HUDEP-2 (cell line): ENCODE measurements at regions not wholly inside any gene's neighbourhood (a gene's known extent, or its start where the extent isn't known, plus 50 kb on each side); places are given as distances from the start of the nearest gene placed in this dataset.
A peak's percentile ranks its signal among the peaks of the same experiment; 100 is the strongest.

Experiments
- DNase-seq, 76 experiments: peaks; one replicate each; lab custom pipeline; 2025; ENCODE audit not compliant: unreplicated experiment in 76 of 76; lab: John Stamatoyannopoulos, UW

GRCh38 chr10:117903854-117904253 is 142.9 kb downstream of the RAB11FIP2 start:
- no peak for DNase-seq

DNA sequence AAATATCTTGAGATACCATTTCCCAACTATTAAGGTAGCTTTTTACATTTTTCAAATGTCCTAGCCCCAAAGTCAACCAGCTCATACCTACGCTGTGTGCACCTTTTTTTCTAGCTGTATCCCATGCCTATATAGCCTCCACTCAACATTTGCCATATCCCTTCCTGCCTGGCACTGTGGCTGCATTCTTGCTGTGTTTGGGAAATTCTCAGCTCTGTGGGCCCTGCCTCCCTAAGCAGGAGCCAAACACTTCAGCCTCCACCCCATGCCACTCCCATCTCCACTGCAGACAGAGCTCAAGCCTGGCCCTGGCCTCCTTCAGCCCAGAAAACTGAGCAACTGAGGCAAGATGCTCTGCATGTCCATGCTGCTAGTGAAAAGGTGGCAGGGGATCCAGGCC is 141.3 kb downstream of the RAB11FIP2 start:
- no peak for DNase-seq

DNA sequence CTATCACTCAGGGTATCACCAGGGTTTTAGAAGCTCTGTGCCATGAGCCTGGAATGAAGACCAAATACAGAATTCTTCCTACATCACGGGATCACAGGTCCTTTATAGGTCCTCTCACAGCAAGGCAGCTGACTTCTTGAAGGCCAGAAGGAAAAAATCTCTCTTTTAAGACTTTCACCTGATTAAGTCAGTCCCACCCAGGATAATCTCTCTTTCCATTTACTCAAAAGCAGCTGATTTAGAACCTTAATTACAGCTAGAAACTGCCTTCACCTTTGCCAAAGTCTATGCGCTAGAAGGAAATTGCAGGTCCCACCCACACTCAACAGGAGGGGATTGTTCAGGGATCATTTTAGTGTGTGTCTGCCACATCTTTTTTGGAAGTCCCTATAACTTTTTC is 135.1 kb downstream of the RAB11FIP2 start:
- DNase-seq = no peak

GRCh38 chr10:117914334-117914733 is 132.4 kb downstream of the RAB11FIP2 start:
- DNase-seq = no peak

GRCh38 chr10:117920956-117921355 is 125.8 kb downstream of the RAB11FIP2 start:
- no peak for DNase-seq

DNA sequence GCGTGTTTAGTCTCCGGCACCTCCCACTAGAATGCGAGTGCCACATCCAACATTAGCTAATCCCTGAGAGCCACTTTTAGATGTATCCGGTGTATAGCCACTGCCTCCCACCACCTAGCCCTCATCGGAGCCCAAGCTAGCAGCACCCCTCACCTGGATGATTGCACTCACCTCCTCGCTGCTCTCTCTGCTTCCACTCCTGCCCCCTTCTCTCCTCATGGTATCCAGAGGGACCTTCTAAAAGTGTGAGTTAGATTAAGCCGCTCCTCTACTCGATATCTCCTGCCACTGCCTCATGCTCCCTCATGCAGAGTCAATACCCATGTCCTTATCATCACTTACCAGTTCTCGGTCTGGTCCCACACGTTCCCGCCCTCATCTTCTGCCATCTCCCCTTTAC is 125.3 kb downstream of the RAB11FIP2 start:
- peak in 20 of 76 experiments; percentile 1 to 53 (median 13) for DNase-seq

DNA sequence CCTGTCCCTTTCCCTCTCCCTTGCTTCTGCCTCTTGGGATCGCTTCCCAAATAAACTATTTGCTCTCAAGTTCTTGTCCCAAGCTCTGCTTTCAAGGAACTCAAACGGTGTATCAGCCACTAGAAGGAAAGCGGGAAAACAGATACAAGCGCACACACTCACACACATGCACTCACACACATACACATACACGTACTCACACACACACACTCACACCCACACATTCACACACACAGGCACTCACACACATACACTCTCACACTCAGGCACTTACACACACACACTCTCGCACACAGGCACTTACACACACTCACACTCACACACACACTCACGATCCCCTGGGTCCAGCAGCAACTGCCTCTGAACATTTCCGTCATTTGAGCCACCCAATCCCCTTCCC is 121.9 kb downstream of the RAB11FIP2 start:
- DNase-seq = no peak

DNA sequence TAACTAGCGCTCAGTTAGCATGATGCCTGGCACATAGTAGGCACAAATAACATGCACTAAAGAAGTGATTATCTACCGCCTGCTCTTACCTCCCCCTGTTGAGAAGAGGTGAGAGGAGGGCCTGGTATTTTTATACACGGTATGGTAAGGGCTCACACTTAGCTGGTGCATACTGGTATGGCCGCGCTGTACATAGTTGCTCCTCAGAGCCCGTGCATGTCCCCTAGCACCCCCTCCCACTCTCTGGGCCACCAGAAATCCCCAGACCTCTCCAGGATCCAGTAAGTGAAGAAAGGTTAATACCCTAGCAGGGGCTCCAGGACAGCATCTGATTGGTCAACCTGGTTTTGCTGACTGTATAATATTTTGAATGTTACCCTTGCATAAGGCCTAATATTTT is 121.4 kb downstream of the RAB11FIP2 start:
- DNase-seq = no peak

DNA sequence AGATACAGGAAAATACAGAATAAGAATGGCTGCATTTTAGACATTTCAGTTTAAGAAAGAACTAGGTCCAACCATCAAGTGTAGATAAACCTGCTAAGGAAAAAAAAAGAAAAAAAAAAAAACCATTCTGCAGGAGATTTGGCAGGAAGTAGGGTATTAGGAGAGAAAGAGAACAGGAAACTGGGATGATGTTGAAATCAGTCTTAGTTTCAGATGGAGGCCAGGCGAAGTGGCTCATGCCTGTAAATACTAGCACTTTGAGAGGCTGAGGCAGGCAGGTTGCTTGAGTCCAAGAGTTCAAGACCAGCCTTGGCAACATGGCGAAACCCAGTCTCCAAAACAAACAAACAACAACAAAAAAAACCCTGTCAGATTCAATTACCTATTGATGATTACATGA is 120.2 kb downstream of the RAB11FIP2 start:
- DNase-seq = no peak

GRCh38 chr10:117927332-117927731 is 119.4 kb downstream of the RAB11FIP2 start:
- DNase-seq = peak in 1 of 76 experiments; percentile 7

DNA sequence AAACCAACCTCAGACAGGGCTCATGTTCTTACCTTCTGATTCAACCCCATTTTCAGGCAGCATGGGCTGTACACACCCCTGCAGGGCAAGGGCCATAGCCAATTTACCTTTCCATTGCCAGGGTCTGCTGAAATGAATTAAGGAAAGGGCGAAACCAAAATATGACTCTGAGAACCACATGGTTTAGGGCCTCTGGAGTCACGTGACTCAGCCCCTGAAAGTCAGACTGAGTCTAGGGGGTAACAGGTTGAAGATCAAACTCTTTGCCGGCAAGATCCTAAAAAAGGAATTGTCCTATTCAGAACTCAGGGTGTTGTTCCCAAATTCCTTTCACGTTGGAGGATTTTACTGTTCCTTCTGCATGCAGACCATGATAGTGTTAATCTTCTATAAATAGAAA is 118.9 kb downstream of the RAB11FIP2 start:
- no peak for DNase-seq

GRCh38 chr10:117928281-117928680 is 118.5 kb downstream of the RAB11FIP2 start:
- DNase-seq = no peak

GRCh38 chr10:117928741-117929140 is 118.0 kb downstream of the RAB11FIP2 start:
- DNase-seq = no peak

- DNase-seq = no peak
Observed at GRCh38 chr10:117929327-117930067, 117.2 kb downstream of the RAB11FIP2 start.

GRCh38 chr10:117931078-117931477 is 115.7 kb downstream of the RAB11FIP2 start:
- DNase-seq = no peak

DNA sequence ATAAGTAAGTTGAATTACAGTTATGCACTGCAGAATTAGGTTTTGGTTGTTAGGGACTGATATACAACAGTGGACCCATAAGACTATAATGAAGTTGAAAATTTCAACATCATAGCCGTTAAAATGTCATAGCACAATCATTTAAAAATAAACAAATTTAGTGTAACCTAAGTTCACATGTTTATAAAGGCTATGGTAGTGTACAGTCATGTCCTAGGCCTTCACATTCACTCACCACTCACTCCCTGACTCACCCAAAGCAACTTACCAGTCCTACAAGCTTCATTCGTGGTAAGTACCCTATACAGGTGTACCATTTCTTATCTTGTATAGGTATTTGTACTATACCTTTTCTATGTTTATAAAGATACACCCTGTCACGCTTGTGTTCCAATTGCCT is 113.7 kb downstream of the RAB11FIP2 start:
- no peak for DNase-seq

DNA sequence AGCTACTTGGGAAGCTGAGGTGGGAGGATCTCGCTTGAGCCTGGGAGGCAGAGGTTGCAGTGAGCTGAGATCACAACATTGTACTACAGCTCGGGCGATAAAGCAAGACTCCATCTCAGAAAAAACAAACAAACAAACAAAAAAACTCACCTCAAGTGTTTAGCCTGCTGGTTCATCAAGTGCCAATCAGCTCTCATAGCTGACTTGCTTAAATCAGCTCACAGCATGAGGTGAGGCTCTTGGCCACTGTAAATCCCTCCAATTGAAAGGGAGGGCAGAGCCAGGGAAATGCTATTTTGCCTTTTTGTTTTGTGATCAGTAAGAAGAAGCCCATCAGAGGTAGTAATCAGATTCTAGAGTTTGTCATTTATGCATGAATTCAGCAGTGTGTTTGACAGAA is 112.3 kb downstream of the RAB11FIP2 start:
- DNase-seq = no peak

DNA sequence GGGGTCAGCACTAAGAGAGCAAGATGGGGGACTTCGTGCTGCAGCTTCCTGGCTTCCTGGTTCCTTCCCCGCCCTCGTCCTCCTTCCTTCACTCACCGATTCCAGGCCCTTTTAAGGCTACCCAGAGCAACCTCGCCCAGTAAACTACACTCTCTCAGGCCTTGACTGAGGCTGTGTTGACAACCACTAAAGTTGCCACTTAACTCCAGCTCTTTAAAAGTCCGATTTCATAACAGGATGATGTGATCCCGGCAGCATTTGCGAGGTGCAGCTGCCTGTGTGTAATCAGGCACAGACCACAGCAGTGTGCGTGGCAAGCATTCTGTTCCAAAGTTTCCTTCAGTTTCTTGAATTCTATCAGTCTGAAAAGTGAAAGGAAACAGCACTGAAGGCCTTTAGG is 110.6 kb downstream of the RAB11FIP2 start:
- no peak for DNase-seq

DNA sequence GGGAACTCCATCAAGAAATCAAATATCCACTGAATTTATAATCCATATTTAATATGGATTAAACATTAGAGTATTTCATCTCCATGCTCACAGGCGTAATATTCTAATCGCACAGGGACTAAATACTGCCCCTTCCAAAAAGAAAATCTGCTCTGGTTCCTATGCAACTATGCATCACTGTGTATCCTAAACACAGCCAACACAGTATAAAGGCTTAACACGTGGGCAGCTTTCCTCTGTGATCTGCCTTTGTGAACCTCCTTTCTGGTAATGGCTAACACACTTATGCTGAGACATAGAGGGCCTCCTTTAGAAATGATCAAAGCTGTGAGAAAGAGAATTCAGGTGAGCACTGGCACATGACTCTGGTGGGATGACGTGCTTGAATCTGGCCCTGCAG is 110.2 kb downstream of the RAB11FIP2 start:
- no peak for DNase-seq

DNA sequence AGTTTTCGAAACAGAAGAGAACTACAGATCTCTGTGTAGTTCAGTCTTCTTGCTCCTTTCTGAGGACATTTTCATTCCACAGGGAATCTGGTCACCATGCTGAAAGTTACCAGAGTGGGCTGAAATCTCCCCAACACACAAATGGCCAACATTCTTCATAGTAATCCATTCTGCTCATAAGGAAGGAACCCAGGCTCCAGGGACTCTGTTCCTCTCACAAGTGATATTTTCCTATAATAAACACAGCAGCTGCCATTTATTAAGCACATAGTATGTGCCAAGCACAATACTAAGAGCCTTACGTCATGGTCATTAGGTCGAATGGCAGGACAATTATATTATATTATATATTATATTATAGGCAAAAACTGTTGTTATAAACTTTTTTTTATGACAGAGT is 109.8 kb downstream of the RAB11FIP2 start:
- DNase-seq = no peak

- no peak for DNase-seq
Observed at GRCh38 chr10:117938104-117938503, 108.6 kb downstream of the RAB11FIP2 start.

GRCh38 chr10:117942226-117942625 is 104.5 kb downstream of the RAB11FIP2 start:
- DNase-seq = no peak
